ENCODE measurements at regions not wholly inside any gene's neighbourhood (a gene's known extent, or its start where the extent isn't known, plus 50 kb on each side); places are given as distances from the start of the nearest gene placed in this dataset.

- TF ChIP-seq EZH2 (IDR thresholded peaks at IDR 0.05; ENCODE audit: borderline replicate concordance, low read length) (no peak), CTCF (IDR thresholded peaks at IDR 0.05; ENCODE audit: low read length) (no peak)
Measured at GRCh38 chr2:212745359-212745758, 206.8 kb upstream of the ERBB4 start.
